ENCODE measurements at regions not wholly inside any gene's neighbourhood (a gene's known extent, or its start where the extent isn't known, plus 50 kb on each side); places are given as distances from the start of the nearest gene placed in this dataset.
A peak's percentile ranks its signal among the peaks of the same experiment; 100 is the strongest.
"Not testable (repeated sequence)": the region's sequence is repeated elsewhere in the genome, so short reads cannot be mapped to it uniquely, and the experiment has no call there.

GRCh38 chr11:80719292-80719646 lies 1278.4 kb upstream of the TENM4 start:
- Histone ChIP-seq H3K4me1 (no peaks in the 10 kb centered on the region), H3K4me3 (no peak overlapping the region), H3K36me3 (no peaks in the 10 kb centered on the region), H3K9me3 (no peaks in the 10 kb centered on the region), H3K27ac (no peak overlapping the region), H3K27me3 (no peaks in the 10 kb centered on the region)
- intact Hi-C loops (cut with DNase I): no loop called here
- TF ChIP-seq POLR2A (IDR thresholded peaks at IDR 0.05) (no peak), CTCF (IDR thresholded peaks at IDR 0.05) (no peak)
- DNase-seq (no peak), ATAC-seq (no peak)

- 86 to 92% (median 89%) methylated on average over 2 of the region's 2 CpGs for WGBS, 4 donors
- no peaks in the 10 kb centered on the region for H3K9me3 ChIP-seq
Measured at GRCh38 chr11:80718611-80719291, 1277.9 kb upstream of the TENM4 start.

GRCh38 chr11:80702264-80702663 lies 1261.4 kb upstream of the TENM4 start:
- ATAC-seq (no peak), DNase-seq (no peak)
- Histone ChIP-seq H3K36me3 (no peaks in the 10 kb centered on the region), H3K27ac (no peak overlapping the region), H3K9me3 (peaks cover 0 to 11% (median 0%) of the 10 kb centered on the region in 12 donors), H3K4me3 (no peak overlapping the region), H3K27me3 (no peaks in the 10 kb centered on the region), H3K4me1 (peaks cover 0 to 4% (median 0%) of the 10 kb centered on the region in 12 donors)
- WGBS, 4 donors: 88 to 91% (median 89%) methylated on average over 2 of the region's 2 CpGs
- TF ChIP-seq CTCF (IDR thresholded peaks at IDR 0.05) (no peak), POLR2A (IDR thresholded peaks at IDR 0.05) (no peak)
- intact Hi-C loops (cut with DNase I): loop anchor here in 2 of 10 donors (5.0 to 10.0 kb wide), 2 partner anchors 175 to 1397 kb away; no protein-coding TSS in a partner anchor

More at GRCh38 chr11:80718611-80719291, 1277.9 kb upstream of the TENM4 start:
- ATAC-seq (no peak), DNase-seq (no peak)
- Histone ChIP-seq H3K4me3 (no peak overlapping the region), H3K27ac (no peak overlapping the region), H3K36me3 (no peaks in the 10 kb centered on the region), H3K27me3 (no peaks in the 10 kb centered on the region), H3K4me1 (no peaks in the 10 kb centered on the region)
- no peak for TF ChIP-seq POLR2A (IDR thresholded peaks at IDR 0.05)
- TF ChIP-seq CTCF (IDR thresholded peaks at IDR 0.05): no peak
- intact Hi-C loops (cut with DNase I): no loop called here

GRCh38 chr11:80700386-80700785 lies 1259.6 kb upstream of the TENM4 start:
- no peak overlapping the region for H3K27ac ChIP-seq
- no peak for ATAC-seq
- no peak overlapping the region for H3K4me3 ChIP-seq
- 89 to 97% (median 94%) methylated on average over 4 of the region's 4 CpGs for WGBS, 4 donors
- H3K9me3 ChIP-seq: peaks cover 0 to under 1% (median 0%) of the 10 kb centered on the region in 12 donors
- H3K36me3 ChIP-seq: no peaks in the 10 kb centered on the region
- no peaks in the 10 kb centered on the region for H3K27me3 ChIP-seq
- TF ChIP-seq POLR2A (IDR thresholded peaks at IDR 0.05): no peak
- no peak for TF ChIP-seq CTCF (IDR thresholded peaks at IDR 0.05)
- H3K4me1 ChIP-seq: peaks cover 0 to 4% (median 0%) of the 10 kb centered on the region in 12 donors
- no peak for DNase-seq
- intact Hi-C loops (cut with DNase I): loop anchor here in 2 of 10 donors (5.0 to 10.0 kb wide), 2 partner anchors 177 to 1396 kb away; no protein-coding TSS in a partner anchor

GRCh38 chr11:80699406-80700177 lies 1258.8 kb upstream of the TENM4 start:
- ATAC-seq: peak in 3 of 4 donors; percentile 50 to 84 (median 75)

More at GRCh38 chr11:80699406-80700177, 1258.8 kb upstream of the TENM4 start:
- not testable (repeated sequence) for H3K9me3 ChIP-seq, H3K27me3 ChIP-seq, H3K27ac ChIP-seq, H3K4me1 ChIP-seq, H3K36me3 ChIP-seq
- intact Hi-C loops (cut with DNase I): loop anchor here in 2 of 10 donors (5.0 to 10.0 kb wide), 2 partner anchors 178 to 1395 kb away; no protein-coding TSS in a partner anchor
- H3K4me3 ChIP-seq: peak overlapping the region in 1 of 12 donors; percentile 26
- peak in 3 of 5 donors; percentile 27 to 55 (median 39) for DNase-seq
- WGBS, 4 donors: 63 to 79% (median 70%) methylated on average over 16 of the region's 16 CpGs

Data from heart left ventricle (tissue), 16 donors.